ENCODE measurements at regions not wholly inside any gene's neighbourhood (a gene's known extent, or its start where the extent isn't known, plus 50 kb on each side); places are given as distances from the start of the nearest gene placed in this dataset.

DNA sequence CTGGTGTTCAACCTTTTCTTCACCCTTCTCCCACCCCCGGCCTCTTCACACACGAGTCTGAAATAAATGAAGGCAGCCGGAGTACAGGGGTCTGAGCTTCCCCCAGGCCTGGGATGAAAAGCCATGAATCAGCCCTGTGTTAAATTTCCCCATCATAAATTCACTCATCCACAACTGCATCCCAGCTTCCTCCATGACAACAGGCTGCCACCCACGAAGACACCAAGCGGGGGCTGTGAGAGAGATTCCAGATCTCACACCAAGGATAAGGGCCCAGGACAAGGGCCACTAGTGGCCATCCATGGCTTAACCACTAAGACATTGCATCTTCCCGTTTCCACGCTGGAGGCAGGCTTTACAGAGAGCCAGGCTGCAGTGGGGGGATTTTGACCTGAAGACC, 93.9 kb upstream of the NCOR2 start:
- TF ChIP-seq, protein P1, sequence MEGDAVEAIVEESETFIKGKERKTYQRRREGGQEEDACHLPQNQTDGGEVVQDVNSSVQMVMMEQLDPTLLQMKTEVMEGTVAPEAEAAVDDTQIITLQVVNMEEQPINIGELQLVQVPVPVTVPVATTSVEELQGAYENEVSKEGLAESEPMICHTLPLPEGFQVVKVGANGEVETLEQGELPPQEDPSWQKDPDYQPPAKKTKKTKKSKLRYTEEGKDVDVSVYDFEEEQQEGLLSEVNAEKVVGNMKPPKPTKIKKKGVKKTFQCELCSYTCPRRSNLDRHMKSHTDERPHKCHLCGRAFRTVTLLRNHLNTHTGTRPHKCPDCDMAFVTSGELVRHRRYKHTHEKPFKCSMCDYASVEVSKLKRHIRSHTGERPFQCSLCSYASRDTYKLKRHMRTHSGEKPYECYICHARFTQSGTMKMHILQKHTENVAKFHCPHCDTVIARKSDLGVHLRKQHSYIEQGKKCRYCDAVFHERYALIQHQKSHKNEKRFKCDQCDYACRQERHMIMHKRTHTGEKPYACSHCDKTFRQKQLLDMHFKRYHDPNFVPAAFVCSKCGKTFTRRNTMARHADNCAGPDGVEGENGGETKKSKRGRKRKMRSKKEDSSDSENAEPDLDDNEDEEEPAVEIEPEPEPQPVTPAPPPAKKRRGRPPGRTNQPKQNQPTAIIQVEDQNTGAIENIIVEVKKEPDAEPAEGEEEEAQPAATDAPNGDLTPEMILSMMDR (IDR thresholded peaks at IDR 0.05), result no peak
- no peak for TF ChIP-seq POLR2A (IDR thresholded peaks at IDR 0.05)
